ENCODE measurements at regions not wholly inside any gene's neighbourhood (a gene's known extent, or its start where the extent isn't known, plus 50 kb on each side); places are given as distances from the start of the nearest gene placed in this dataset.

DNA sequence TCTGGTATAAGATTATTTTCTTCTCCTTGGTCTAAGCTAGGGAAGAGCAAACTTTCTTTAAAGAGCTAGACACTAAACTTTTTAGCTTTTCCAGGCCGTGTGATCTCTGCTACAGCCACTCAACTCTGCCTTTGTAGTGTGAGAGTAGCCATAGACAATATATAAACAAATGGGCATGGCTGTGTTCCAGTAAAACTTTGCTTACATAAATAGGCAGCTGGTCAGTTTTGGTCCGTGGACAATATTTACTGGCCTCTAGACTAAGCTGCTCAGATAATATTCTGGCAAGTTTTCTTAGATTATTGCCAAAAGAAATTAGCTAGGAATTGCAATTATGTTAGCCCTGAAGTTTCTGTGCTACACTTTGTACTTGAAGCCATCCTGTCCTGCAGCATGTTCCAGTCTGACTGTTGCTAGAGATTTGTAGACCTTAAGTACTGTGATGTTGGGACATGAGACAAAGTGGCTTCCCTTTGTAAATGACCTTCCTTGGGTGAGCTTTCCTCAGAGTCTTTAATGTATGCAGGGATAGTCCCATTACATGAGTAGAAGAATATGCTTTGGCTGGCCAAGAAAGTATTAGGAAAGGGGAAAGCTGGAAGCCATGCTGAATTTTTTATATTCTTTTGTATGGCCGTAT is 126.9 kb downstream of the SOX11 start (continued):
- no peak for TF ChIP-seq ZFP90 (CRISPR knock-in tag; IDR thresholded peaks at IDR 0.05; ENCODE audit: borderline replicate concordance)
- TF ChIP-seq ZNF644 (CRISPR knock-in tag; IDR thresholded peaks at IDR 0.05; ENCODE audit: low read depth) = no peak
- no peak for TF ChIP-seq ZNF841 (CRISPR knock-in tag; IDR thresholded peaks at IDR 0.05; ENCODE audit: borderline replicate concordance)
- TF ChIP-seq, protein P1, sequence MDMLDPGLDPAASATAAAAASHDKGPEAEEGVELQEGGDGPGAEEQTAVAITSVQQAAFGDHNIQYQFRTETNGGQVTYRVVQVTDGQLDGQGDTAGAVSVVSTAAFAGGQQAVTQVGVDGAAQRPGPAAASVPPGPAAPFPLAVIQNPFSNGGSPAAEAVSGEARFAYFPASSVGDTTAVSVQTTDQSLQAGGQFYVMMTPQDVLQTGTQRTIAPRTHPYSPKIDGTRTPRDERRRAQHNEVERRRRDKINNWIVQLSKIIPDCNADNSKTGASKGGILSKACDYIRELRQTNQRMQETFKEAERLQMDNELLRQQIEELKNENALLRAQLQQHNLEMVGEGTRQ (IDR thresholded peaks at IDR 0.05; ENCODE audit: low read depth, low read length) = no peak
- TF ChIP-seq, protein P1 (CRISPR knock-in tag; IDR thresholded peaks at IDR 0.05; ENCODE audit: borderline replicate concordance) = no peak

DNA sequence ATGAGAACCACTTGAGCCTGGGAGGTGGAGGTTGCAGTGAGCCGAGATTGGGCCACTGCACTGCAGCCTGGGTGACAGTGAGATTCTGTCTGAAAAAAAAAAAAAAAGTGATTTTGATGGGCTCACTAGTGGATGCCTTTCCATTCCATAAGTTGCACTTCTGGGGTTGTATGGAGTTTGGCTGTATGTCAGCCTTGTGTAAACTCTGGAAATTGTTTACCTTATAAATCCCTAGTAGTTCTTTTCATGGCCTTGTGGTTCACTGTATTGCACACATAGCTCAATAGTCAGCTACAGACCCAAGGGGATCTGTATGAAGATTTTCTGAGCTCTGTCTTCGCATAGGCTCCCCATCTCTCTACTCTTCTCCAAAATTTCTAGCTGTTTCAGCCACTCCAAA is 131.9 kb downstream of the SOX11 start:
- H2AFZ ChIP-seq (ENCODE audit: low read length) = no peak overlapping the region
- H3K9ac ChIP-seq (ENCODE audit: insufficient read depth, low read depth, low read length) = no peak overlapping the region
- no peak overlapping the region for H3K4me3 ChIP-seq (replicated peaks in 1 of 3; ENCODE audit: insufficient read depth in 1 of 3, low read depth in 2 of 3, low read length in 3 of 3)
- H3K4me1 ChIP-seq (ENCODE audit: insufficient read depth, low read length) = no peaks in the 10 kb centered on the region
- no peaks in the 10 kb centered on the region for H3K27me3 ChIP-seq (ENCODE audit: control insufficient read depth in 1 of 2, insufficient read depth in 2 of 2, low read length in 2 of 2)
- no peak for FAIRE-seq
- H3K36me3 ChIP-seq (replicated peaks in 1 of 2; ENCODE audit: control insufficient read depth in 1 of 2, insufficient read depth in 2 of 2, low read length in 2 of 2) = no peaks in the 10 kb centered on the region
- CTCF ChIA-PET (ENCODE audit: low intra/inter-chr PET ratio, low total read pairs) = no interaction called here
- peaks cover 52% of the 10 kb centered on the region for H3K9me3 ChIP-seq (ENCODE audit: low read length)
- 3% methylated on average over 2 of the region's 2 CpGs for WGBS (ENCODE audit: low lambda C conversion rate)
- POLR2A ChIA-PET = no interaction called here
- no peak for DNase-seq (ENCODE audit: low spot score)
- H3K4me2 ChIP-seq (ENCODE audit: low read depth, low read length) = no peak overlapping the region
- TF ChIP-seq HMGA1 (CRISPR knock-in tag; conservative IDR thresholded peaks at IDR 0.05) (no peak), ARNT2 (CRISPR knock-in tag; IDR thresholded peaks at IDR 0.05; ENCODE audit: low read depth) (no peak), CHD4 (IDR thresholded peaks at IDR 0.05; ENCODE audit: borderline replicate concordance, low read length) (no peak), ZC3H4 (CRISPR knock-in tag; IDR thresholded peaks at IDR 0.05; ENCODE audit: borderline replicate concordance) (no peak), ZNF670 (CRISPR knock-in tag; IDR thresholded peaks at IDR 0.05; ENCODE audit: borderline replicate concordance) (no peak), RFX5 (IDR thresholded peaks at IDR 0.05; ENCODE audit: low read depth, low read length) (no peak), ZFP37 (CRISPR knock-in tag; IDR thresholded peaks at IDR 0.05; ENCODE audit: borderline replicate concordance) (no peak), CBFB (CRISPR knock-in tag; IDR thresholded peaks at IDR 0.05) (no peak), ZNF607 (CRISPR knock-in tag; IDR thresholded peaks at IDR 0.05; ENCODE audit: borderline replicate concordance) (no peak), KLF11 (CRISPR knock-in tag; IDR thresholded peaks at IDR 0.05) (no peak)
- TF ChIP-seq, protein P2, sequence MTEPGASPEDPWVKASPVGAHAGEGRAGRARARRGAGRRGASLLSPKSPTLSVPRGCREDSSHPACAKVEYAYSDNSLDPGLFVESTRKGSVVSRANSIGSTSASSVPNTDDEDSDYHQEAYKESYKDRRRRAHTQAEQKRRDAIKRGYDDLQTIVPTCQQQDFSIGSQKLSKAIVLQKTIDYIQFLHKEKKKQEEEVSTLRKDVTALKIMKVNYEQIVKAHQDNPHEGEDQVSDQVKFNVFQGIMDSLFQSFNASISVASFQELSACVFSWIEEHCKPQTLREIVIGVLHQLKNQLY (CRISPR knock-in tag; IDR thresholded peaks at IDR 0.05) = no peak
- H3K27ac ChIP-seq (ENCODE audit: extremely low read length, insufficient read depth, low read length) = no peak overlapping the region
- ATAC-seq = no peak
- intact Hi-C loops (cut with micrococcal nuclease; ENCODE audit: unreplicated experiment) (no loop called here), in situ Hi-C loops (cut with HindIII; ENCODE audit: extremely low pct_ligation_motif_present, low pct_unique_long_range_greater_than_20kb) (no loop called here)
- H3K79me2 ChIP-seq (ENCODE audit: insufficient read depth, low read length) = no peaks in the 10 kb centered on the region
- no TSS peak for BruUV-seq (replicated peaks)
- H4K20me1 ChIP-seq (ENCODE audit: insufficient read depth, low read length) = no peaks in the 10 kb centered on the region

Measured in HepG2 (cell line).